ENCODE measurements at regions not wholly inside any gene's neighbourhood (a gene's known extent, or its start where the extent isn't known, plus 50 kb on each side); places are given as distances from the start of the nearest gene placed in this dataset.
"Not testable (repeated sequence)": the region's sequence is repeated elsewhere in the genome, so short reads cannot be mapped to it uniquely, and the experiment has no call there.

DNA sequence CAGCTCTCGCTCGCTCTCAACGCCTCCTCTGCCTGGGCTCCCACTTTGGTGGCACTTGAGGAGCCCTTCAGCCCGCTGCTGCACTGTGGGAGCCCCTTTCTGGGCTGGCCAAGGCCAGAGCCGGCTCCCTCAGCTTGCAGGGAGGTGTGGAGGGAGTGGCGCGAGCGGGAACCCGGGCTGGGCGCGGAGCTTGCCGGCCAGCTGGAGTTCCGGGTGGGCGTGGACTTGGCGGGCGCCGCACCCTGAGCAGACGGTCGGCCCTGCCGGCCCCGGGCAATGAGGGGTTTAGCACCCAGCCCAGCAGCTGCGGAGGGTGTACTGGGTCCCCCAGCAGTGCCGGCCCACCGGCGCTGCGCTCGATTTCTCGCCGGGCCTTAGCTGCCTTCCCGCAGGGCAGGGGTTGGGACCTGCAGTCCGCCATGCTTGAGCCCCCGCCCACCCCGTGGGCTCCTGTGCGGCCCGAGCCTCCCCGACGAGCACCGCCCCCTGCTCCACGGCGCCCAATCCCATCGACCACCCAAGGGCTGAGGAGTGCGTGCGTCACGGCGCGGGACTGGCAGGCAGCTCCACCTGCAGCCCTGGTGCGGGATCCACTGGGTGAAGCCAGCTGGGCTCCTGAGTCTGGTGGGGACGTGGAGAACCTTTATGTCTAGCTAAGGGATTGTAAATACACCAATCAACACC, 1128.9 kb downstream of the GATA3 start:
- H3K4me3 Mint-ChIP-seq; H3K4me1 Mint-ChIP-seq (ENCODE audit: low read depth); intact Hi-C loops (cut with micrococcal nuclease); H3K27ac Mint-ChIP-seq; H3K27me3 Mint-ChIP-seq; H3K36me3 Mint-ChIP-seq (ENCODE audit: low read depth): not testable (repeated sequence)
- H3K9me3 Mint-ChIP-seq, result peaks cover 26% of the 10 kb centered on the region

DNA sequence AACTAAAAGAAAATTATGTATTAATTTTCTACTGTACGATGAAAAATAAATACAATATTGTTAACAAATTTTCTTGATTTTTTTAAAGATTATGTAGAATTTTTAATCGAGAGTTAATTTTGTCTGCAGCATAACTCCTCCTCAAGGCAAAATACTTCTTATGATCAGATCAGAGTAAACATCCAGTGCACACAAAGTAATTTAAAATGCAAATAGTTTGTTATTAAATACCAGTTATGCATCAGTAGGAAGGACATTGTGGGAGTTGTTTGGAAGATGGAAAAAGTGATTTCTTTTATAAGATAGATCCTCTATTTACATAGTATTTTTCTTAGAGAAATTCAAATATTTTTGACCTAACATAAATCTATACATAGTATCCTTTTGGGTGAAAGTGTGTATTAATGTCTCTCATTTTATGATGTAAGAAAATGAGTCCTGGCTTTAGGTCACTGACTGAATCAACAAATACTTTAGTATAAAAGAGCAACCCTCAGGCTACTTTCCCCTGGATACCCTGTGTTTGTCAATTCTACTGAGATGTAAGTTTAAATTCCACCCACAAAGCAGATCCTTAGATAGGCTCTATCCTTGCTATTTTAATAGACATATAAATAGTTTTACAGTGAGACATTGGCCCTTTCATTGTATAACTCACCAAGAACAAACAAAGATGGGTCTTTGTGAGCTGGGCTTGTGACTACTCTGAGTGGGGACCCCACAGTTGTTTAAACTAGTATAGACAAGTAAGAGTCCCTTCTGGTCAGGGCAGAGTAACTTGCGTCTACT, 1133.7 kb downstream of the GATA3 start:
- no peaks in the 10 kb centered on the region for H3K27me3 Mint-ChIP-seq
- no peak overlapping the region for H3K27ac Mint-ChIP-seq
- H3K4me1 Mint-ChIP-seq (ENCODE audit: low read depth), result no peaks in the 10 kb centered on the region
- no peaks in the 10 kb centered on the region for H3K36me3 Mint-ChIP-seq (ENCODE audit: low read depth)
- intact Hi-C loops (cut with micrococcal nuclease), result no loop called here
- H3K4me3 Mint-ChIP-seq, result no peak overlapping the region
- peaks cover 13% of the 10 kb centered on the region for H3K9me3 Mint-ChIP-seq

DNA sequence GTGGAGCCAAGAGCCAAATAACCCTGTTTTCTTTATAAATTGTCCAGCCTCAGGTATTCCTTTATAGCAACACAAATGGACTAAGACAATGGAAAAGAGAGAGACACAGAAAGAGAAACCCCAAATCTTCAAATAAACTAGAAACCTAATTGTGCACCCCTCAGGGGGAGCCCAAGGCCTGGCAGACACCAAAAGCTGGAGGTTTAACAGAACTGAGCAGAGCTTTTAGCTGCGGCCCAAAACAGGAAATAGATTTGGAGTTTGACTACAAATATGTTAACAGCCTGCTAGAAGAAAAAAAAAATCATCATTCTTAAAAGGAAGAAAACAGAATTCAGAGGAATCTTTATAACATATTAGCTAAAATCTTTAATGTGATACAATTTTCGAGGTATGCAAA, 1135.0 kb downstream of the GATA3 start:
- intact Hi-C loops (cut with micrococcal nuclease), result no loop called here
- H3K27ac Mint-ChIP-seq, result no peak overlapping the region
- H3K9me3 Mint-ChIP-seq, result peaks cover under 1% of the 10 kb centered on the region
- H3K36me3 Mint-ChIP-seq (ENCODE audit: low read depth), result no peaks in the 10 kb centered on the region
- no peaks in the 10 kb centered on the region for H3K27me3 Mint-ChIP-seq
- no peak overlapping the region for H3K4me3 Mint-ChIP-seq
- H3K4me1 Mint-ChIP-seq (ENCODE audit: low read depth), result no peaks in the 10 kb centered on the region

- H3K36me3 Mint-ChIP-seq (ENCODE audit: low read depth), result no peaks in the 10 kb centered on the region
- intact Hi-C loops (cut with micrococcal nuclease), result no loop called here
- H3K4me3 Mint-ChIP-seq, result no peak overlapping the region
- no peaks in the 10 kb centered on the region for H3K27me3 Mint-ChIP-seq
- no peak overlapping the region for H3K27ac Mint-ChIP-seq
- H3K9me3 Mint-ChIP-seq, result no peaks in the 10 kb centered on the region
- H3K4me1 Mint-ChIP-seq (ENCODE audit: low read depth), result no peaks in the 10 kb centered on the region
These were observed 1138.6 kb downstream of the GATA3 start for GRCh38 chr10:9193120-9193519.

- intact Hi-C loops (cut with micrococcal nuclease), result no loop called here
- Mint-ChIP-seq H3K4me3 (no peak overlapping the region), H3K36me3 (ENCODE audit: low read depth) (no peaks in the 10 kb centered on the region), H3K27ac (no peak overlapping the region), H3K4me1 (ENCODE audit: low read depth) (no peaks in the 10 kb centered on the region), H3K9me3 (no peaks in the 10 kb centered on the region), H3K27me3 (no peaks in the 10 kb centered on the region)
These were observed 1140.9 kb downstream of the GATA3 start for GRCh38 chr10:9195385-9195784.

DNA sequence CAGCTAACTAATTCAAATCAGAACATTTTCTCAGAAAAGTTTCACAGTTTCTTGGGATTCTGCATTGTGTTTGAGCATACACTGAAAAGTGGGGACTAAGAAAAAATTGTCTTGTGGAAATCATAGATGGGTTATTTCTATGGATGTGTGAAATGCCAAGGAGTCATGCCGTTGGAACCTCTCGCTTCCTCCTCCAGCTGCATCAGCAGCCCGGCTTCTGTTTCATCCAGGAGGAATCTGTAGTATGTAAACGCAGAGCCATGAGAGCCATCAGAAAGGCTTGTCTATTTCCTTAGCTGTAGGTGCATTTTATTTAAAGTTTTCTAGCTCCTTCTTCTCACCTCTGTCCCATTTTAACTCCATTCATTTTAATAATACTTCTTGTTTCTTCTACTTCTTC, 1144.1 kb downstream of the GATA3 start:
- H3K36me3 Mint-ChIP-seq (ENCODE audit: low read depth), result no peaks in the 10 kb centered on the region
- no peaks in the 10 kb centered on the region for H3K27me3 Mint-ChIP-seq
- no peak overlapping the region for H3K27ac Mint-ChIP-seq
- no peaks in the 10 kb centered on the region for H3K4me1 Mint-ChIP-seq (ENCODE audit: low read depth)
- no peak overlapping the region for H3K4me3 Mint-ChIP-seq
- no peaks in the 10 kb centered on the region for H3K9me3 Mint-ChIP-seq
- intact Hi-C loops (cut with micrococcal nuclease), result no loop called here

DNA sequence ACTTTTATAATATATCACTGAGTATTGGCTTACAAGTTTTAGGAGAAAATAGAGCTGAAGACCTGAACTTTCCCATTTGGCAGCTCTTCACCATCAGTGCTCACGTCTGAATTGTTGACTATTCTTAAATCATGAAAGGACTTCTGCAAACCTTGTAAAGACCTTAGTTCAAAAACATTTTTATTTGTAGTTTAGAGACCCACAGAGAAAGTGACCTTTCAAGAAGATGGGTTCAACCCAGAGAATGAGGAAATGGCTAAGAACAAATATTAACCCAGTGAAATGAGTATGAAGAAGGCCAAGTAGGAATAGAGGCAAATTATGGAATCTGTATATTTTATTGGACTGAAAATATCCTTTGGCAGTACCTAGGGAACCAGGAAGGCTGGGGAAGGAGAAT, 1151.1 kb downstream of the GATA3 start:
- H3K4me1 Mint-ChIP-seq (ENCODE audit: low read depth), result no peaks in the 10 kb centered on the region
- no peaks in the 10 kb centered on the region for H3K27me3 Mint-ChIP-seq
- H3K27ac Mint-ChIP-seq, result no peak overlapping the region
- no peak overlapping the region for H3K4me3 Mint-ChIP-seq
- H3K9me3 Mint-ChIP-seq, result no peaks in the 10 kb centered on the region
- intact Hi-C loops (cut with micrococcal nuclease), result loop anchor here (5.0 kb wide), 2 partner anchors 97 to 1678 kb away; no protein-coding TSS in a partner anchor
- H3K36me3 Mint-ChIP-seq (ENCODE audit: low read depth), result no peaks in the 10 kb centered on the region

DNA sequence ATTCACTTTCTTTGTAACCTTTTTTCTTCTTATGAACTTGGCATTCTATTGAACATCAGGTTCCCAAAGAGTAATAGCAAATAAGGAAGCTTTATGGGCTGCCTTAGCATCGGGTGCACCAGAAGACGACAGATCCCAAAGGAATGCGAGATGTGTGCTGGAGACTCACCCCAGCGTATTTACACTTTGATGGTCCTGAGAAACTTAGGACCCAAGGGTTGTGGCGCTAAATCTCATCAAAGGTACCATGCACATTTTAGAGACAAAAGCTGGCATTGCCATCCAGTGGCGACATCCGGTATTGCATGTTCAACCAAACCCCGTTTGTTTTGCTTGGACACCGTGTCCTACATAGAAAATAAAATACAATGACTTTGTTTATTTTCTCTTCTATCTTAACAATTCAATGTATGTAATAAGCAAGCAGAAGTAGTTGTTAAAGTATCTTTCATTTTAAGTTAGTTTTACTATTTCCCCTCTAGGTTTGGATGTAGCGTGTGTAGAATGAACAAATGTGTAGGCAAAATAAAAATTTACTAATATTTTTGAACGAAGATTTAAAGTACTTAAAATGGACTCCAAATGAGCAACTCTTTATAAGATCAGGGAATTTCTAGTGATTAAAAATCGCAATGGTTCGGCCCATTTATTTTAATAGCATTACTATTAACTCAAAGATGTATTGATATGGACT, 1154.8 kb downstream of the GATA3 start:
- no peaks in the 10 kb centered on the region for H3K27me3 Mint-ChIP-seq
- H3K9me3 Mint-ChIP-seq, result no peaks in the 10 kb centered on the region
- H3K27ac Mint-ChIP-seq, result no peak overlapping the region
- intact Hi-C loops (cut with micrococcal nuclease), result loop anchor here (1.0 to 5.0 kb wide), 3 partner anchors 93 to 1682 kb away; no protein-coding TSS in a partner anchor
- H3K36me3 Mint-ChIP-seq (ENCODE audit: low read depth), result no peaks in the 10 kb centered on the region
- H3K4me1 Mint-ChIP-seq (ENCODE audit: low read depth), result no peaks in the 10 kb centered on the region
- no peak overlapping the region for H3K4me3 Mint-ChIP-seq

GRCh38 chr10:9211228-9211627, 1156.7 kb downstream of the GATA3 start:
- Mint-ChIP-seq H3K36me3 (ENCODE audit: low read depth) (no peaks in the 10 kb centered on the region), H3K4me3 (no peak overlapping the region), H3K27me3 (peaks cover 1% of the 10 kb centered on the region), H3K4me1 (ENCODE audit: low read depth) (no peaks in the 10 kb centered on the region), H3K27ac (no peak overlapping the region), H3K9me3 (no peaks in the 10 kb centered on the region)
- intact Hi-C loops (cut with micrococcal nuclease), result no loop called here

DNA sequence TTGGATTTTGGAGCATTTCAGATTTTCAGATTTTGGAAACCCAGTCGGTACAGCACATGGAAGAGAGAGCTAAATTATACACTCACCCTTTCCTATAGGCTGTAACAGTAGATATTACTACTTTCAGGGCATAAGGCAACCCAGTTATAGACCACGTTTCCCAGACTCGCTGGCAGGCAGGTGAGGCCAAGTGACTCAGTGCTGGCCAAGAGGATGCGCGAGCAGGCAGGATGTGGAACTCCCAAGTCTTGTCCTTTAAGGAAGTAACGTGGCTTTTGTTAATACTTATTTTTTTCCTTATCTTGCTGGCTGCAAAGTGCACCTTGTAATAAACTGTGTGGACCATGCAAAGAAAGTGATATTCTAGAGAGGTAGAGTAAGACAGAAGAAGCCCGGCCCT, 1160.1 kb downstream of the GATA3 start:
- H3K36me3 Mint-ChIP-seq (ENCODE audit: low read depth), result no peaks in the 10 kb centered on the region
- no peak overlapping the region for H3K4me3 Mint-ChIP-seq
- peaks cover 1% of the 10 kb centered on the region for H3K27me3 Mint-ChIP-seq
- intact Hi-C loops (cut with micrococcal nuclease), result no loop called here
- H3K27ac Mint-ChIP-seq, result no peak overlapping the region
- no peaks in the 10 kb centered on the region for H3K9me3 Mint-ChIP-seq
- no peaks in the 10 kb centered on the region for H3K4me1 Mint-ChIP-seq (ENCODE audit: low read depth)

DNA sequence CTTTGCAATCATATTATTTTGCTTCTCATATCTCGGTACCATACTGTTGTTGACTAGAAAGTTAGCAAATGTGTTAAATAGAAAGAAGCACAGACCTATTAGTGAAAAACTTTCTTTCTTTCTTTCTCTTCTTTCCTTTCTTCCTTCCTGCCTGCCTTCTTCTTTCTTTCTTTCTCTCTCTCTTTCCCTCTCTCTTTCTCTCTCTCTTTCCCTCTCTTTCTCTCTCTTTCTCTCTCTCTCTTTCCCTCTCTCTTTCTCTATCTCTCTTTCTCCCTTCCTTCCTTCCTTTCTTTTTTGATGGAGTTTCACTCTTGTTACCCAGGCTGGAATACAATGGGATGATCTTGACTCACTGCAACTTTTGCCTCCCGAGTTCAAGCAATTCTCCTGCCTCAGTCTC, 1160.6 kb downstream of the GATA3 start:
- intact Hi-C loops (cut with micrococcal nuclease), result no loop called here
- Mint-ChIP-seq H3K27me3 (peaks cover 1% of the 10 kb centered on the region), H3K4me3 (no peak overlapping the region)

GRCh38 chr10:9219860-9220259, 1165.4 kb downstream of the GATA3 start:
- H3K9me3 Mint-ChIP-seq, result no peaks in the 10 kb centered on the region
- H3K36me3 Mint-ChIP-seq (ENCODE audit: low read depth), result no peaks in the 10 kb centered on the region
- H3K4me3 Mint-ChIP-seq, result no peak overlapping the region
- intact Hi-C loops (cut with micrococcal nuclease), result no loop called here
- H3K4me1 Mint-ChIP-seq (ENCODE audit: low read depth), result no peaks in the 10 kb centered on the region
- peaks cover 1% of the 10 kb centered on the region for H3K27me3 Mint-ChIP-seq
- H3K27ac Mint-ChIP-seq, result no peak overlapping the region

More for the DNA sequence above, 1160.6 kb downstream of the GATA3 start:
- H3K27ac Mint-ChIP-seq, result no peak overlapping the region
- no peaks in the 10 kb centered on the region for H3K36me3 Mint-ChIP-seq (ENCODE audit: low read depth)
- no peaks in the 10 kb centered on the region for H3K9me3 Mint-ChIP-seq
- H3K4me1 Mint-ChIP-seq (ENCODE audit: low read depth), result no peaks in the 10 kb centered on the region

DNA sequence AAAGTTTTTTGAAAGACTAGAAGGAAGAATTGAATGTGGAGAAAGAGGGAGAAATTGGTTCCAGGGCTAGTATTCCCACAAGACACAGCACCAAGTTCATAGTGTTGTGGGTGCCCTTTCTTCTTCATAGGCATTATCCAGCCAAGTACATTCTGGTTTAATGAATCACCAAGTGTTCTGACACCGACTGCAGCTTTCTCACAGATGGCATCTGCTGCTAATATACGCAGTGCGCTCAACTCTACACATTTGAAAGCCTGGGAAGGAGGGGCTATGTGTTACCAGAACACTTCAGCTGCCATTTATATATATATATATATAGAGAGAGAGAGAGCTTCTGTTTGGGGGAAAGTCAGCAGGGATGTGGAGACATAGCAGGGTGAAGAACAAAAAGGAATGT, 1168.4 kb downstream of the GATA3 start:
- Mint-ChIP-seq H3K36me3 (ENCODE audit: low read depth) (no peaks in the 10 kb centered on the region), H3K4me3 (no peak overlapping the region), H3K27me3 (no peaks in the 10 kb centered on the region), H3K9me3 (no peaks in the 10 kb centered on the region), H3K4me1 (ENCODE audit: low read depth) (no peaks in the 10 kb centered on the region), H3K27ac (no peak overlapping the region)
- intact Hi-C loops (cut with micrococcal nuclease), result no loop called here

- Mint-ChIP-seq H3K9me3 (no peaks in the 10 kb centered on the region), H3K27ac (no peak overlapping the region), H3K27me3 (no peaks in the 10 kb centered on the region), H3K36me3 (ENCODE audit: low read depth) (no peaks in the 10 kb centered on the region), H3K4me3 (no peak overlapping the region), H3K4me1 (ENCODE audit: low read depth) (peaks cover 16% of the 10 kb centered on the region)
- intact Hi-C loops (cut with micrococcal nuclease), result no loop called here
These were observed 1173.3 kb downstream of the GATA3 start for GRCh38 chr10:9227679-9228365.

Data from dendritic cell treated with granulocyte-macrophage colony-stimulating factor and Interleukin-4, amounts not matched to agents 40 ng/mL and 50 ng/mL, for 4 days (primary cell).